ENCODE measurements at regions not wholly inside any gene's neighbourhood (a gene's known extent, or its start where the extent isn't known, plus 50 kb on each side); places are given as distances from the start of the nearest gene placed in this dataset.
A peak's percentile ranks its signal among the peaks of the same experiment; 100 is the strongest.

DNA sequence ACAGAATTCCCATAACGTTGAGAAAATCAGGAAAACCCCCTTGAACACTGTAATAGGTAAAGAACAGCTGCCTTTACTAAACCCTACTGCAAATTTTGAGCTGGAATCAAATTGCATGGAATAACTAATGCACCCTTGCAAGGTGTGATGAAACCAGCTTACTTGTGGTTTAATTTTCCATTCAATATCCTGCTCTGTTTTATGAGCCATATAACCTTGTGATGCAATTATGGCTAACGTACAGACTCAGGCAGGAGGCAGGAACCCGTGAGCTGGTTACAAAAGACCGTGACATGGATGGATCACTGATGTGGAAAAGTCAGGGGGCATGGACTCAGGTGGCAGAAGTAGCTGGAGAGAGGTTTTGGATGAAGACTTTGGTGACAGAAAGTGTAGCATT, 438.6 kb downstream of the COG6 start:
- Mint-ChIP-seq H3K27ac (no peak overlapping the region), H3K4me1 (ENCODE audit: low read depth) (peaks cover 21% of the 10 kb centered on the region), H3K4me3 (no peak overlapping the region), H3K9me3 (no peaks in the 10 kb centered on the region), H3K36me3 (ENCODE audit: low read depth) (no peaks in the 10 kb centered on the region), H3K27me3 (no peaks in the 10 kb centered on the region)
- TF ChIP-seq, protein P1, sequence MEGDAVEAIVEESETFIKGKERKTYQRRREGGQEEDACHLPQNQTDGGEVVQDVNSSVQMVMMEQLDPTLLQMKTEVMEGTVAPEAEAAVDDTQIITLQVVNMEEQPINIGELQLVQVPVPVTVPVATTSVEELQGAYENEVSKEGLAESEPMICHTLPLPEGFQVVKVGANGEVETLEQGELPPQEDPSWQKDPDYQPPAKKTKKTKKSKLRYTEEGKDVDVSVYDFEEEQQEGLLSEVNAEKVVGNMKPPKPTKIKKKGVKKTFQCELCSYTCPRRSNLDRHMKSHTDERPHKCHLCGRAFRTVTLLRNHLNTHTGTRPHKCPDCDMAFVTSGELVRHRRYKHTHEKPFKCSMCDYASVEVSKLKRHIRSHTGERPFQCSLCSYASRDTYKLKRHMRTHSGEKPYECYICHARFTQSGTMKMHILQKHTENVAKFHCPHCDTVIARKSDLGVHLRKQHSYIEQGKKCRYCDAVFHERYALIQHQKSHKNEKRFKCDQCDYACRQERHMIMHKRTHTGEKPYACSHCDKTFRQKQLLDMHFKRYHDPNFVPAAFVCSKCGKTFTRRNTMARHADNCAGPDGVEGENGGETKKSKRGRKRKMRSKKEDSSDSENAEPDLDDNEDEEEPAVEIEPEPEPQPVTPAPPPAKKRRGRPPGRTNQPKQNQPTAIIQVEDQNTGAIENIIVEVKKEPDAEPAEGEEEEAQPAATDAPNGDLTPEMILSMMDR (IDR thresholded peaks at IDR 0.05), result no peak
- ATAC-seq (ENCODE audit: poor library complexity) (no peak), DNase-seq (no peak)
- H3K4me3 ChIP-seq (ENCODE audit: low read length), result no peak overlapping the region
- ChIA-PET CTCF (interaction anchor here (1.1 kb wide), 1 partner anchor 25 kb away, joined by 4 read pairs; no protein-coding TSS in a partner anchor), POLR2A (interaction anchor here (1.1 kb wide), 1 partner anchor 93 kb away, joined by 3 read pairs; no protein-coding TSS in a partner anchor)
- H3K36me3 ChIP-seq (ENCODE audit: insufficient read depth, low read length), result no peaks in the 10 kb centered on the region
- intact Hi-C loops (cut with DNase I, micrococcal nuclease), result no loop called here
- peaks cover 0 to 2% of the 10 kb centered on the region in 2 experiments for H3K9me3 ChIP-seq (ENCODE audit: control insufficient read depth in 1 of 2, insufficient read depth in 1 of 2, low read length in 2 of 2)
- H3K27me3 ChIP-seq (ENCODE audit: control insufficient read depth in 1 of 2, insufficient read depth in 2 of 2, low read length in 2 of 2), result no peaks in the 10 kb centered on the region
- H3K27ac ChIP-seq (ENCODE audit: low read depth in 1 of 2, low read length in 2 of 2), result no peak overlapping the region
- H3K4me1 ChIP-seq (ENCODE audit: insufficient read depth, low read length), result peaks cover 16% of the 10 kb centered on the region

DNA sequence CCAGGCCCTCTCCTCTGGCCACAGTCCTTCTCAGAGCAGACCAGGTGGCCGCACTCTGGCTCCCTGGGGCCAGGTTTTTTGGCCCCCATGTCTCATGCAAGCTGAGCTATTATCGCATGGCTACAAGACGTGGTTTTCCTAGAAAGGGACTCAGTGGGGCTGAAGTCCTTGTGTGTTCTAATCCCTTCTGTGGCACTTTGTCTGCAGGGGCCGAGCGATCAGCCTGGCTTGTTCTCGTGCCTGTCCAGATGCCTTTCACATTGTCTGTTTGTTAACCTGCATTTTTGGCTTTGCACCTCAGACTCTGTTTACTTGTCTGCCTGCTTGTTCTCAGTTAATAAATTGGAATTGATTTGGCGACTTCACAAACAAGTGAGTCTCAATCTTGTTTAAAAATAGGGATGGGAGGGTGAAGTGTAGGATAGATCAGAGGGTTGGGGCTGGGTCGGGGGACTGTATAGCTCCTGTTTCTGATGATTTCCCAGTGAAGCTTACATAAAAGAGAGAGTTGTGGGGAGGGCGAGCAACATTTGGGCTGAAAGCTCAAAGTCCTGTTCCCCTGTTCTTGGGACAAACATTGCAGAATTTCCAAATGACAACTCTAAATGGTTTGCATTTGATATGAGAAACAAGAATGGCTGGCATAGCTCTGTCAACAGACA, 440.4 kb downstream of the COG6 start:
- peaks cover 21% of the 10 kb centered on the region for H3K4me1 Mint-ChIP-seq (ENCODE audit: low read depth)
- peaks cover 0 to 5% of the 10 kb centered on the region in 2 experiments for H3K9me3 ChIP-seq (ENCODE audit: control insufficient read depth in 1 of 2, insufficient read depth in 1 of 2, low read length in 2 of 2)
- no peak overlapping the region for H3K27ac ChIP-seq (ENCODE audit: low read depth in 1 of 2, low read length in 2 of 2)
- H3K4me3 ChIP-seq (ENCODE audit: low read length), result no peak overlapping the region
- H3K36me3 Mint-ChIP-seq (ENCODE audit: low read depth), result no peaks in the 10 kb centered on the region
- intact Hi-C loops (cut with DNase I, micrococcal nuclease), result no loop called here
- no peaks in the 10 kb centered on the region for H3K36me3 ChIP-seq (ENCODE audit: insufficient read depth, low read length)
- peaks cover 16% of the 10 kb centered on the region for H3K4me1 ChIP-seq (ENCODE audit: insufficient read depth, low read length)
- no peaks in the 10 kb centered on the region for H3K27me3 Mint-ChIP-seq
- TF ChIP-seq, protein P1 (IDR thresholded peaks at IDR 0.05), result no peak
- no peaks in the 10 kb centered on the region for H3K27me3 ChIP-seq (ENCODE audit: control insufficient read depth in 1 of 2, insufficient read depth in 2 of 2, low read length in 2 of 2)
- POLR2A ChIA-PET, result interaction anchor here (0.8 to 1.4 kb wide), 2 partner anchors 91 to 125 kb away, joined by 3 to 9 read pairs; no protein-coding TSS in a partner anchor
- peak overlapping the region; percentile 8 for H3K27ac Mint-ChIP-seq
- ATAC-seq (ENCODE audit: poor library complexity) (no peak), DNase-seq (no peak)
- no peaks in the 10 kb centered on the region for H3K9me3 Mint-ChIP-seq
- CTCF ChIA-PET, result interaction anchor here (1.2 kb wide), 1 partner anchor 153 kb away, joined by 3 read pairs; no protein-coding TSS in a partner anchor
- H3K4me3 Mint-ChIP-seq, result no peak overlapping the region

DNA sequence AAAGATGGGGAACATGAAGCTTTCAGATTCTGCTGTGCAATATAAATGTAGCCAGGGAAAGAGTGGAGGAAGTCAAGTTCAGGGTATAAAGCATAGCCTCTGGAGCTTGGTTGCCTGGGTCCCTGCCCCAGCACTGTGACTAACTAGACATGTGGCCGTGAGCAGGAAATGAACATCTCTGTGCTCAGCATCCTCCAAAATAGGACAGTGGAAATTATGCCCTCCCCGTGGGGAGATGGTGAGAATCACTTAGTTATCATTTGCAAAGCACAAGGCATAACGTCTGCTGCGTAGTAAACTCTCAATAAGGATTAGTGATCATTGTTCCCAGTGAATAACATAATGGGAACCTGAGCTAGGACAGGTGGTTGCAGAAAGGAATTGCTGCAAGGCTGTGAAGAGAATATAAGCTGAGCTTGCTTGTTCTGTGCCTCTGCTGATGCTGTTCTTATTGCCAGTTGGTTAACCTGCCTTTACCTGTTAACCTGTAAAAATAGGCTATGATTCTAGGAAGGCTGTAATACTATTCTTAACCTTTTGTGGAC, 441.0 kb downstream of the COG6 start:
- POLR2A ChIA-PET, result interaction anchor here (0.8 to 1.4 kb wide), 3 partner anchors 30 to 124 kb away, joined by 3 to 9 read pairs (median 3); no protein-coding TSS in a partner anchor
- no peak overlapping the region for H3K4me3 Mint-ChIP-seq

More for the DNA sequence above, 441.0 kb downstream of the COG6 start:
- Mint-ChIP-seq H3K27me3 (no peaks in the 10 kb centered on the region), H3K36me3 (ENCODE audit: low read depth) (no peaks in the 10 kb centered on the region), H3K27ac (peak overlapping the region; percentile 8), H3K9me3 (no peaks in the 10 kb centered on the region), H3K4me1 (ENCODE audit: low read depth) (peaks cover 26% of the 10 kb centered on the region)
- ATAC-seq (ENCODE audit: poor library complexity) (peak; percentile 98), DNase-seq (peak in 13 of 14 experiments; percentile 7 to 67 (median 37))
- Histone ChIP-seq H3K27me3 (ENCODE audit: control insufficient read depth in 1 of 2, insufficient read depth in 2 of 2, low read length in 2 of 2) (no peaks in the 10 kb centered on the region), H3K9me3 (ENCODE audit: control insufficient read depth in 1 of 2, insufficient read depth in 1 of 2, low read length in 2 of 2) (peaks cover 0 to 5% of the 10 kb centered on the region in 2 experiments), H3K4me3 (ENCODE audit: low read length) (no peak overlapping the region), H3K36me3 (ENCODE audit: insufficient read depth, low read length) (no peaks in the 10 kb centered on the region), H3K27ac (ENCODE audit: low read depth in 1 of 2, low read length in 2 of 2) (no peak overlapping the region), H3K4me1 (ENCODE audit: insufficient read depth, low read length) (peaks cover 16% of the 10 kb centered on the region)
- intact Hi-C loops (cut with DNase I, micrococcal nuclease), result no loop called here
- CTCF ChIA-PET, result interaction anchor here (1.2 kb wide), 1 partner anchor 154 kb away, joined by 3 read pairs; no protein-coding TSS in a partner anchor
- TF ChIP-seq, protein P1 (IDR thresholded peaks at IDR 0.05), result no peak
